GM18873 (cell line): ENCODE measurements at regions not wholly inside any gene's neighbourhood (a gene's known extent, or its start where the extent isn't known, plus 50 kb on each side); places are given as distances from the start of the nearest gene placed in this dataset.
"Not testable (repeated sequence)": the region's sequence is repeated elsewhere in the genome, so short reads cannot be mapped to it uniquely, and the experiment has no call there.

ENCODE experiments used
- ATAC-seq: cut with Tn5 transposase; IDR thresholded peaks from one replicate; pipeline ENCODE4 v1.9.1; 2021; ENCODE audit warnings: mild to moderate bottlenecking, moderate library complexity, moderate number of reproducible peaks; ENCODE audit not compliant: unreplicated experiment, low FRiP score

- no peak for ATAC-seq
These were observed 979.0 kb downstream of the TMEM121 start for GRCh38 chr14:106505366-106505765.

GRCh38 chr14:106506881-106507305, 980.5 kb downstream of the TMEM121 start:
- no peak for ATAC-seq

- no peak for ATAC-seq
These were observed 981.0 kb downstream of the TMEM121 start for GRCh38 chr14:106507354-106507753.

GRCh38 chr14:106508216-106508615, 981.8 kb downstream of the TMEM121 start:
- no peak for ATAC-seq

GRCh38 chr14:106509176-106509575, 982.8 kb downstream of the TMEM121 start:
- no peak for ATAC-seq

GRCh38 chr14:106509807-106510206, 983.4 kb downstream of the TMEM121 start:
- no peak for ATAC-seq

GRCh38 chr14:106511006-106511799, 984.8 kb downstream of the TMEM121 start:
- ATAC-seq = no peak

- no peak for ATAC-seq
These were observed 985.4 kb downstream of the TMEM121 start for GRCh38 chr14:106511800-106512198.

GRCh38 chr14:106513302-106513701, 986.9 kb downstream of the TMEM121 start:
- no peak for ATAC-seq

GRCh38 chr14:106518054-106518943, 991.9 kb downstream of the TMEM121 start:
- ATAC-seq = no peak

GRCh38 chr14:106522118-106522517, 995.7 kb downstream of the TMEM121 start:
- ATAC-seq = not testable (repeated sequence)

GRCh38 chr14:106522990-106523389, 996.6 kb downstream of the TMEM121 start:
- ATAC-seq = no peak

GRCh38 chr14:106528717-106529116, 1002.3 kb downstream of the TMEM121 start:
- ATAC-seq = no peak

GRCh38 chr14:106530031-106530422, 1003.6 kb downstream of the TMEM121 start:
- no peak for ATAC-seq

GRCh38 chr14:106530423-106531107, 1004.2 kb downstream of the TMEM121 start:
- ATAC-seq = peak; percentile 72

GRCh38 chr14:106537597-106537996, 1011.2 kb downstream of the TMEM121 start:
- ATAC-seq = not testable (repeated sequence)

GRCh38 chr14:106538201-106538600, 1011.8 kb downstream of the TMEM121 start:
- ATAC-seq = no peak

- no peak for ATAC-seq
These were observed 1021.5 kb downstream of the TMEM121 start for GRCh38 chr14:106547735-106548434.

GRCh38 chr14:106549064-106549463, 1022.7 kb downstream of the TMEM121 start:
- no peak for ATAC-seq

GRCh38 chr14:106551265-106551664, 1024.9 kb downstream of the TMEM121 start:
- ATAC-seq = no peak
